ENCODE measurements at regions not wholly inside any gene's neighbourhood (a gene's known extent, or its start where the extent isn't known, plus 50 kb on each side); places are given as distances from the start of the nearest gene placed in this dataset.

GRCh38 chr12:127657036-127657435, 609.9 kb upstream of the TMEM132C start:
- H3K9me3 Mint-ChIP-seq = peaks cover 0 to 4% (median 2%) of the 10 kb centered on the region in 3 donors
- H3K4me1 Mint-ChIP-seq = peaks cover 0 to 1% (median 0%) of the 10 kb centered on the region in 3 donors
- H3K27ac Mint-ChIP-seq = no peak overlapping the region

GRCh38 chr12:127660961-127661360, 606.0 kb upstream of the TMEM132C start:
- peaks cover 0 to 1% (median 0%) of the 10 kb centered on the region in 3 donors for H3K4me1 Mint-ChIP-seq
- no peaks in the 10 kb centered on the region for H3K36me3 Mint-ChIP-seq
- peaks cover 0 to 2% (median 0%) of the 10 kb centered on the region in 3 donors for H3K9me3 Mint-ChIP-seq
- no peak overlapping the region for H3K27ac Mint-ChIP-seq
- H3K27me3 Mint-ChIP-seq = no peaks in the 10 kb centered on the region
- no peak overlapping the region for H3K4me3 Mint-ChIP-seq

More at GRCh38 chr12:127657036-127657435, 609.9 kb upstream of the TMEM132C start:
- Mint-ChIP-seq H3K27me3 (no peaks in the 10 kb centered on the region), H3K4me3 (no peak overlapping the region), H3K36me3 (no peaks in the 10 kb centered on the region)

- no peaks in the 10 kb centered on the region for H3K27me3 Mint-ChIP-seq
- H3K9me3 Mint-ChIP-seq = peaks cover 1 to 3% (median 1%) of the 10 kb centered on the region in 3 donors
- no peak overlapping the region for H3K4me3 Mint-ChIP-seq
- H3K36me3 Mint-ChIP-seq = no peaks in the 10 kb centered on the region
- peaks cover 0 to 1% (median 0%) of the 10 kb centered on the region in 3 donors for H3K4me1 Mint-ChIP-seq
- no peak overlapping the region for H3K27ac Mint-ChIP-seq
Observed at GRCh38 chr12:127663716-127664115, 603.3 kb upstream of the TMEM132C start.

GRCh38 chr12:127664901-127665300, 602.1 kb upstream of the TMEM132C start:
- peaks cover 1 to 5% (median 1%) of the 10 kb centered on the region in 3 donors for H3K9me3 Mint-ChIP-seq
- peaks cover 0 to 1% (median 0%) of the 10 kb centered on the region in 3 donors for H3K4me1 Mint-ChIP-seq
- H3K4me3 Mint-ChIP-seq = no peak overlapping the region
- H3K36me3 Mint-ChIP-seq = no peaks in the 10 kb centered on the region
- H3K27me3 Mint-ChIP-seq = no peaks in the 10 kb centered on the region
- no peak overlapping the region for H3K27ac Mint-ChIP-seq

GRCh38 chr12:127667131-127667685, 599.8 kb upstream of the TMEM132C start:
- no peak overlapping the region for H3K27ac Mint-ChIP-seq
- H3K9me3 Mint-ChIP-seq = peaks cover 1 to 11% (median 1%) of the 10 kb centered on the region in 3 donors
- H3K4me3 Mint-ChIP-seq = no peak overlapping the region
- H3K4me1 Mint-ChIP-seq = no peaks in the 10 kb centered on the region
- no peaks in the 10 kb centered on the region for H3K36me3 Mint-ChIP-seq
- peaks cover 2% of the 10 kb centered on the region for H3K27me3 Mint-ChIP-seq

GRCh38 chr12:127670294-127670693, 596.7 kb upstream of the TMEM132C start:
- no peaks in the 10 kb centered on the region for H3K4me1 Mint-ChIP-seq
- H3K36me3 Mint-ChIP-seq = no peaks in the 10 kb centered on the region
- peaks cover 1 to 11% (median 1%) of the 10 kb centered on the region in 3 donors for H3K9me3 Mint-ChIP-seq
- no peak overlapping the region for H3K27ac Mint-ChIP-seq
- peaks cover 2% of the 10 kb centered on the region for H3K27me3 Mint-ChIP-seq
- H3K4me3 Mint-ChIP-seq = no peak overlapping the region

GRCh38 chr12:127670796-127671195, 596.2 kb upstream of the TMEM132C start:
- Mint-ChIP-seq H3K27ac (no peak overlapping the region), H3K4me1 (no peaks in the 10 kb centered on the region), H3K36me3 (no peaks in the 10 kb centered on the region)

GRCh38 chr12:127675936-127676335, 591.0 kb upstream of the TMEM132C start:
- no peak overlapping the region for H3K4me3 Mint-ChIP-seq
- no peaks in the 10 kb centered on the region for H3K27me3 Mint-ChIP-seq
- no peaks in the 10 kb centered on the region for H3K4me1 Mint-ChIP-seq
- no peaks in the 10 kb centered on the region for H3K9me3 Mint-ChIP-seq
- no peak overlapping the region for H3K27ac Mint-ChIP-seq
- no peaks in the 10 kb centered on the region for H3K36me3 Mint-ChIP-seq

More at GRCh38 chr12:127670796-127671195, 596.2 kb upstream of the TMEM132C start:
- Mint-ChIP-seq H3K9me3 (peaks cover 1 to 11% (median 1%) of the 10 kb centered on the region in 3 donors), H3K27me3 (peaks cover 2% of the 10 kb centered on the region), H3K4me3 (no peak overlapping the region)

- H3K27me3 Mint-ChIP-seq = no peaks in the 10 kb centered on the region
- no peaks in the 10 kb centered on the region for H3K36me3 Mint-ChIP-seq
- H3K27ac Mint-ChIP-seq = no peak overlapping the region
- no peak overlapping the region for H3K4me3 Mint-ChIP-seq
- H3K9me3 Mint-ChIP-seq = no peaks in the 10 kb centered on the region
- no peaks in the 10 kb centered on the region for H3K4me1 Mint-ChIP-seq
Observed at GRCh38 chr12:127677537-127678131, 589.3 kb upstream of the TMEM132C start.

- Mint-ChIP-seq H3K9me3 (no peaks in the 10 kb centered on the region), H3K27ac (no peak overlapping the region), H3K27me3 (no peaks in the 10 kb centered on the region), H3K4me3 (no peak overlapping the region), H3K4me1 (no peaks in the 10 kb centered on the region), H3K36me3 (no peaks in the 10 kb centered on the region)
Observed at GRCh38 chr12:127678945-127679344, 588.0 kb upstream of the TMEM132C start.

GRCh38 chr12:127680516-127680915, 586.5 kb upstream of the TMEM132C start:
- Mint-ChIP-seq H3K27ac (no peak overlapping the region), H3K4me1 (no peaks in the 10 kb centered on the region), H3K36me3 (no peaks in the 10 kb centered on the region), H3K27me3 (no peaks in the 10 kb centered on the region), H3K4me3 (no peak overlapping the region), H3K9me3 (peaks cover 0 to 3% (median 0%) of the 10 kb centered on the region in 3 donors)

GRCh38 chr12:127681151-127681754, 585.7 kb upstream of the TMEM132C start:
- Mint-ChIP-seq H3K36me3 (no peaks in the 10 kb centered on the region), H3K27ac (no peak overlapping the region), H3K27me3 (no peaks in the 10 kb centered on the region), H3K9me3 (peaks cover 0 to 3% (median 0%) of the 10 kb centered on the region in 3 donors), H3K4me3 (no peak overlapping the region), H3K4me1 (no peaks in the 10 kb centered on the region)

GRCh38 chr12:127685491-127685890, 581.5 kb upstream of the TMEM132C start:
- no peaks in the 10 kb centered on the region for H3K4me1 Mint-ChIP-seq
- no peak overlapping the region for H3K27ac Mint-ChIP-seq
- peaks cover 0 to 6% (median 0%) of the 10 kb centered on the region in 3 donors for H3K9me3 Mint-ChIP-seq
- H3K4me3 Mint-ChIP-seq = no peak overlapping the region
- no peaks in the 10 kb centered on the region for H3K27me3 Mint-ChIP-seq
- H3K36me3 Mint-ChIP-seq = no peaks in the 10 kb centered on the region

GRCh38 chr12:127685931-127686330, 581.0 kb upstream of the TMEM132C start:
- Mint-ChIP-seq H3K9me3 (peaks cover 0 to 6% (median 0%) of the 10 kb centered on the region in 3 donors), H3K4me3 (no peak overlapping the region), H3K4me1 (no peaks in the 10 kb centered on the region), H3K36me3 (no peaks in the 10 kb centered on the region), H3K27me3 (no peaks in the 10 kb centered on the region), H3K27ac (no peak overlapping the region)

GRCh38 chr12:127687181-127687580, 579.8 kb upstream of the TMEM132C start:
- Mint-ChIP-seq H3K4me1 (no peaks in the 10 kb centered on the region), H3K9me3 (peaks cover 0 to 10% (median 0%) of the 10 kb centered on the region in 3 donors), H3K4me3 (no peak overlapping the region), H3K27ac (no peak overlapping the region), H3K27me3 (no peaks in the 10 kb centered on the region), H3K36me3 (no peaks in the 10 kb centered on the region)

Measured in IgD-negative memory B cell (primary cell).